T follicular helper cell (primary cell): ENCODE measurements at regions not wholly inside any gene's neighbourhood (a gene's known extent, or its start where the extent isn't known, plus 50 kb on each side); places are given as distances from the start of the nearest gene placed in this dataset.

ENCODE experiments used
- DNase-seq: peaks from one replicate; pipeline ENCODE4 v3.0.0-alpha.2; 2020; ENCODE audit warnings: low read depth

DNA sequence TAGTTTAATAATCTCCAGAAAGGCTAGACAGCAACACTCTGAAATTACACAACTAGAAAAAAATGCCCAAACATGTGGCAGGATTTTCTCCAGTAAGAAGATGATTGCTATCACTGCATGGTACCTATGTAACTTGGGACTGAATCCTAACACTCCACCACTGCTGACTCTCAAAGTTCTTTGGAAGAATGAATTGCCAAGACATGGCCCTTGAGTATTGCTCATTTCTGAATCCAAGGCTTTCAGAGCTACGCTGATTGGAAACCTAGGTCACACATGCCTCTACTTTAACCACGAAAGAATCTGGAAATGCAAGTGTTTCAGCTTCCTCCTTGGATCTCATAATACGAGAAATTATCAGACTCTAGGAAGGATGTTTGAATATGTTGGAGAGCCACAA is 167.5 kb upstream of the CELF2 start:
- DNase-seq = no peak

DNA sequence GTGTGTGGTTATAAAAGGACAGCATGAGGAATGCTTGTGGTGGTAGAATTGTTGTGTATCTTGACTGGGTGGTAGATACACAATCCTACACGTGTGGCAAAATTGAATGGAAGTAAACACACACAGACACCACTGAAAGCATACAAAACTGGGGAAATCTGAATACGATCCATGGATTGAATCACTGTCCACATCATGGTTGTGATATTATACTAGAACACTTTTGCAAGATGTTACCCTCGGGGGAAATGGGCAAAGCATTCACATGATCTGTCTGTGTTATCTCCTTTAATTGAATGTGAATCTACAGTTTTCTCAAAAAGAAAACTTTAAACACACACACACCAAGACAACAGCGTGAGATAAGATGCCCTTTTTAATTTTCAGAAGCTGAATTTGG is 165.2 kb upstream of the CELF2 start:
- DNase-seq = no peak

DNA sequence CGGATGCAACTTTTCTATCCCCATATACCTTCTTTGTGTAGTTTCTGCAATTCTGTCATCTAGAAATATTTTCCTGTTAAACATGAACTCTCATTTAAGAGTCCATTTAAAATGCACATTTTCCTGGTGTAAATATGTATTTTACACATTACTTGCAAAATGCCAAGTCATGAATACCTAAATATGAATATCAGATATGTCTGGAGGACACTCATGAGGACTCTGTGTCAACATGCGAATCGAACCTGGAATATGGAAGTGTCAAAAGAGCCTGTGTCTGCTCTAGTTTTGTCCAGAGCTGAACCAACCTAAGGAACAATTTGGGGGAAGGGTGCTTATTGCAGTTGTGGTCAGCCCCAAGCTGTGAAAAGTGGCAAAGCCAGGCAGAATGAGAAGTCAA is 163.7 kb upstream of the CELF2 start:
- DNase-seq = no peak

DNA sequence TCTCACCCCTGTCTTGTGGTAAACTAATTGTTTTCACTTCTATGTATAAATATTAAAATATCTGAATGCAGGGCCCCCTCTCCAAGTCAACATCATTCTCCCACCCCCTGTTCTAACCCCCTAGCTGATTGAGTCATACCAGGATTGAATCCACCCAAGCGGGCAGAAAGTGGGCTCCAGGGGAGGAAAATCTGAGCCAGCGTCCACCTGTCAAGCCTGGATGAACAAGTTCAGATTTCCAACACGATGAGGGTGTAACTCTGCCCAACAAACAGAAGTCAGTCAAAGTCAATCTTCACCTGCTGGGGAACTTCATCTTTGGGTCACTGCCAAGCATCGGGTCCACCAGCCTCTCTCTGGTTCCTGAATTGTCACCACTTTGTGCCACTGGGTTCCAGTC is 162.9 kb upstream of the CELF2 start:
- DNase-seq = no peak

DNA sequence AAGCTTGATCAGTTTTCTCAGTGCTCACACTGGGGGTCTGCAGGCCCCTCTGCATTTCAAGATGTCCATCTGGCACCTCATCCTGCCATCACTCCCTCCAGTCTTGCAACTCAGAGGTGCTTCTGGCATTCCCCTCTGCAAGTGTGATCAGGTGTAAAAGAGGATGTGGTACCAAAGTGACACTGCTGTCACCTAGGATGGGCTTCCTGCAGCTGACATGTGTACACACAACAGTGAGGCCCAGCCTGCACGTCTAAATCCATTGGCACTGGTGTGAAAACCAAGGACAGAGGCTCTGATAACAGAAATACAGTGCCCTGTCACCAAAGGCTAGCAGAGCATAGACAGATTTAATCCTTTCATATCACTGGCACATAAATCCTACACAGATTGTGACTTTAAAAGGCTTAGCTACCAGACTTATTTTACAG is 162.5 kb upstream of the CELF2 start:
- DNase-seq = no peak

DNA sequence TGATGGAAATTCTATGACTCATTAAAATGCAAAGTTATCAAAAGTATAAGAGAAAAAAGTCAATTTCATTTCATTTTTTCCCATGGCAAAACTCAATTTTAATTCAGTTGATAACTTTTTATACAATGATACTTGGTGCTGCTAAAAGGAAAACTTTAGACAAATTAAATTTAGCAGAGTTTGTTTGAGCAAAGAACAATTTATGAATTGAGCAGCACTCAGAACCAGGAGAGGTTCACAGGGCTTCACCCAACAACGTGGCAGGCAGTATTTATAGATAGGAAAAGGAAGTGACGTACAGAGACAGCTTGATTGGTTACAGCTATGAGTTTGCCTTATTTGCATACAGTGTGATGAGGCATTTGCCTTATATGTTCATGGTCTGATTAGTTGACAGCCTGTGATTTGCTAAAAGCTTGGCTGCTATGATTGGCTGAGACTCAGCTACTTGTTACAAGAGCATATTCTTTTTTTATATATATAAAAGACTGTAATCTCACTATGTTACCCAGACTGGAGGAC is 157.2 kb upstream of the CELF2 start:
- DNase-seq = no peak

DNA sequence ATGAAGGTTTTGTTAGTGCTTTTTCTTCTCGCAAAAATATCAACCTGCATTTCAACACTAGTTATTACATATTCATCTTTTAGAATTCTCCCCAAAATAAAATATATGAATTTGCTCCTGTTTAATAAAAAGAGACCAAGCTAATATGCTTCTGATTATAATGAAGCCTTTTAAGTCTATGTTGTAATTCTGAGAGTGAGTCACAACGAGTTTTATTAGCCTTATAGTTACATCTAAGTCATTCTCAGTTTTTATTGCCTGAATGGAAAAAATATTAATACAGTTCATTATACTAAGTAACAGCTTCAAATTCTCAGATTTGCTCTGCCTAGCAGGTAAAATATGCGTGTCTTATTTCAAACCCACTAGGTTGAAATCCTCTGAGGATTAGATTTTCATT is 152.4 kb upstream of the CELF2 start:
- DNase-seq = no peak

DNA sequence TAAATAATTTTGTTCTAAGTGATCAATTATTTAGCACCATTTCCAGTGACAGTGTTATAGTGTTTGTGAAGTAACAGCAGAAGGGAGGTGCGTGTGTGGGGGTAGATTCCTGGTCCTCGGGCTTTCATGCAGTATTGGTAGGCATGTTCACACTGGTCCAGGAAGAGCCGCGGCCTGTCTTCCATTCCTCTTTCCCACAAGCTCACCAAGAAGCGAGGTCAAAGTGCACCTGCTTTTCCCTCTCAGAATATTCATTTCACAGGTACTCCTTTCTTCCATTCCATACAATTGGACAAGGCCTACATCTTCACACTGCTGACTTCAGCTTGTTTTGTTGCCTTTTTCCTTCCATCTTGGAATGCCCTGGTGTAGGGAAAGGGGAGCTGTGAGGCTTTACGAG is 151.8 kb upstream of the CELF2 start:
- no peak for DNase-seq

DNA sequence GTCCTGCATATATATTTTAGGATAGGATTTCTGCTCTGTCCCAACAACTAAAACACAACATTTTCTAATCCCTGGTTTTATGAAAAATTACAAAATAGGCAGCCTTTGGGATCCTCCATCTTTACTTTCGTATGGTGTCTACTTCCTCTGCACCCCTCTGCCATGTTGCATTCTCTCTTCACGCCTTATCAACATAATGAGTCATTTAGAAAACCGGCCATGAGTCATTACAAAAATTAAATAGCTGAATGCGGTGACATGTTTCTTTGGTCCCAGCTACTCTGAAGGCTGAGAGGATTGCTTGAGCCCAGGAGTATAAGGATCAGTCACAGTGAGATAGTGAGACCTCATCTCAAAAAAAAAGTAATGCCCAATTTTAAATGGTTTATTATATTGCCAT is 148.1 kb upstream of the CELF2 start:
- DNase-seq = no peak

DNA sequence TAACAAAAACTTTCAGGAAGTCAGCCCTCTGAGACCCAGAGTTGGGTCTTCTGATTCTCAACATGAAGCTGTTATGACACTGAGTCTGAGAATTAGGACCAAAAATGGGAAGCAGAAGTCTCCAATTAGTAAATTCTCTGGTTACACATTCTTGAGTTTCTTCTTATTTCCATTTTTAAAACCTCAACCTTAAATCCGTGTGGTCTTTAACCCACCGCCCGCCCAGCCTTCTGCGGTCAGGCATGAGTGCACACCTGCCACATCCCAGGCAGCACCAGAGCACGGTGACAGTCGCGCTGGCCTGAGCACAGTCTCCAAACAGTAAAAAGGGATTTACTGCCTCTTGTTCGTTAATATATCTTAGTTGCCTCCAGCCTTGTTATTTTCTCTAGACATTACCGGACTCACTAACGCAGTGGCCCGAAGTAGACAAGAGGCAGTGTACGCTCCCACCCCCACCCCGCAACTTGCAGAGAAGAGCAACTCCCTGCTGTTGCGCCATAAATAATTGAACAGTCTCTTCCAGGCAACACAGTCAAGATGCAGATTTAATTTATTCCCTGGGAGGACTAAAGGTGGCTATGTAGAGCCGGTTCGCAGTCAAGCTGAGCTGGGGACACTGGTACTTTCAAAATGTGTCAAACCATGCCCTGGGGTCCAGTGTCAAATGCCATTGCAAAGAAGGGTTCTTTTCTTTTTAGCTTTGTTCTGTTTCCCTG is 147.0 kb upstream of the CELF2 start:
- DNase-seq = no peak

DNA sequence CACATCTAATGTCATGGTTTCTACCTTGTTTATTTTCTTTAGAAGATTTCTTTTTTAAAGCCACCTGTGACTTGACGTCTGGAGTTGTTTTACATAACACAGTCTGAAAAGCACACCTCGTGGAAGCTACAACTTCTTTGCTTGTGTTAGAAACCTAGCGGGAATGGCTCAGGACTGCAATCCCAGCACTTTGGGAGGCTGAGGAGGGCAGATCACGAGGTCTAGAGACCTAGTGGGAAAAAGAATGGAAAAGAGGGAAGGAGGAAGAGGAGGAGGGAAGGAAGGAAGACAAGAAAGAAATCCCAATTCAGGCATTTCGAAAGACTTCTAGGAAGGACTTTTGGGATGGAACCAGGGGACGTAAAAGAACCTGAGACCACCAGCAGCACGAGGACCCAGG is 146.3 kb upstream of the CELF2 start:
- no peak for DNase-seq

DNA sequence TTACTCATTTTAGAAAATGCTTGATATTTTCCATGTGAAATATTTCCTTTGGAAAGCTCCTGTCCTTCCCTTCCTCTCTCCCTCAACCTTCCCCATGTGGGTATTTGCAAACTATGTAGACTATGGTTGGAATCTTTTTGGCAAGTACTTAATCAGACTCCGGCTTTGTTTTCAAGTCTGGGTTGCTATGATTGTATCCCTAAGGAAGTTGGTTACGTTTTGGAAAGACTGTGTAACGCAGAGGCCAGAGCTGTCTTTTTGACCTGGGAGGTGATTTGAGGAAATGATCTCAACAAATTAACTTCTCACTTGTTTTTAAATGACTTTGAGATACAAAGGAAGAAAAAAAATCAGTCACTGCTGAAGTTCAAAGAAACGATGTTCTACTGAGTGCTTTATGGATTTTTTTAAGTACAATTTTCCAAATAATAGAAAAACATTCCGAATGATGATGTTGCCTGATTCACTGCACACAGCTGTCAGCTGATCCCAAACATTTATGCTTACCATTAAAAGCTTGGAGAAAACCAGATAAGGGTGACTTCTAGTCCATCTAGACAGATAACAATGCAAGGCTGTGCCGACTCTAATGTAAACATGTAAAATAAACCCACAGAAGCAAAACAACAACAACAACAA is 145.5 kb upstream of the CELF2 start:
- no peak for DNase-seq

DNA sequence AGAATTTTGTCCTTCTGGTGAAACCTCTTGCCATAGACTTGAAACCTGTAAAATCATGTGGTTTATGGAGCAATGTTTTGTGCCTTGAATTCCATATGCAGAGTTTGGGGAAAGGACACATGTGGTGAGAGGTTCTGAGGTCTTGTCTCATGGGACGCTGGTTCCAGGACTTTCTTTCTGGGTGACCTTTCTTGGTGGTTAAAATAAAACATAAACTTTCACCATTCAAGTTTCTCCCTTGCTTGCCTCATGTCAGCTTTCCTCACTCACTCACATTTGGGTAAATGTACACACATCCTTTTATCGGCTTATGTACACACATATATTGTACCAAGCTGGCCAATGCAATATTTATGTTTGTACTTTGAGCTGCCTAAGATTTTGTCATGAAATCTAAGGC is 144.9 kb upstream of the CELF2 start:
- DNase-seq = no peak

DNA sequence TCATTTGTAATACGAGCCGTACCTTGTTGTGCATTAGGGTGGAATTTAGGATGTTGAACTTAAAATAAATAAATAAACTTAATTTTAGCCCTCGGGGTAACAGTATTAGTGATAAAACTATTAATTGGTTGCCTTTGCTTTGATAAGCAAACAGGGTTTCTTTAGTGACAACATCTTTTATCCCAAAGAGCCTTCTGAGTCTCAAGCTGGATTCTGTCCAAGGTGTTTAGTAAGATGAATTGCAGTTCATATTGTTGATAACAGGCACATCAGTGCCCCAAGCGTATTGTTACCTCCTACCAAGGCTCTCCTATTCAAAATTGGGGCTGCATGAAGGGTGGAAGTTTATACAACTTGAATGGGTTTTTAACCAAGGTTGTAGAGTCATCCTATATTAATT is 144.4 kb upstream of the CELF2 start:
- no peak for DNase-seq

DNA sequence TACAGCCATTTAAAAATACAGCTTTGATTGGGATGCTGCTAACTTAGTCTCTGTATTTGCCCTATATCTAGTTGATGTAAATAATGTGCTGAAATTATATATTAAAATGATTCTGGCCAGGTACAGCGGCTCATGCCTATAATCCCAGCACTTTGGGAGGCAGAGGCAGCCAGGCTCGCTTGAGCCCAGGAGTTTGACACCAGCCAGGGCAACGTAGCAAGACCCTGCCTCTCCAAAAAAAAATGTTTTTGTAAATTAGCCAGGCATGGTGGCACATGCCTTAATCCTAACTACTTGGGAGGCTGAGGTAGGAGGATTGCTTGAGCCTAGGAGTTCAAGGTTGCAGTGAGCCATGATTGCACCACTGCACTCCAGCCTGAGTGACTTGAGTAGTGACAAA is 143.8 kb upstream of the CELF2 start:
- no peak for DNase-seq

DNA sequence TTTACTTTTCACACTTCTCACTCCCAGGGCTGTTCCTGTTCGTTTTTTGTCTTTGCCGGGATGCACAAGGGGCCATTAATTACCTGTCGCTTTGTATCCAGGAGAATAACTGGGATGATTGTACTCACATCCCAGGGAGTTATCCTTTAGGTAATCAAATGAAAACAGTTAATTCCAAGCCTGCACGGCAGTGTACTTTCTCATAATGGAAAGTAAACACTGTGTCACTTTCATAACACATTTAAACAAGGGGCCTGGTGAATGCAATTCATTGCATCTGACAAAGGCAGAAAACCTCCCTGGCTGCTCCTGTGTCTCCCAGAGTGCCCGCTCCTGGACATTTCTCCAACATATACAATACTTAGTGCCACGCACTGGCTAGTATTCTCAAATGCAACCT is 138.7 kb upstream of the CELF2 start:
- DNase-seq = no peak

DNA sequence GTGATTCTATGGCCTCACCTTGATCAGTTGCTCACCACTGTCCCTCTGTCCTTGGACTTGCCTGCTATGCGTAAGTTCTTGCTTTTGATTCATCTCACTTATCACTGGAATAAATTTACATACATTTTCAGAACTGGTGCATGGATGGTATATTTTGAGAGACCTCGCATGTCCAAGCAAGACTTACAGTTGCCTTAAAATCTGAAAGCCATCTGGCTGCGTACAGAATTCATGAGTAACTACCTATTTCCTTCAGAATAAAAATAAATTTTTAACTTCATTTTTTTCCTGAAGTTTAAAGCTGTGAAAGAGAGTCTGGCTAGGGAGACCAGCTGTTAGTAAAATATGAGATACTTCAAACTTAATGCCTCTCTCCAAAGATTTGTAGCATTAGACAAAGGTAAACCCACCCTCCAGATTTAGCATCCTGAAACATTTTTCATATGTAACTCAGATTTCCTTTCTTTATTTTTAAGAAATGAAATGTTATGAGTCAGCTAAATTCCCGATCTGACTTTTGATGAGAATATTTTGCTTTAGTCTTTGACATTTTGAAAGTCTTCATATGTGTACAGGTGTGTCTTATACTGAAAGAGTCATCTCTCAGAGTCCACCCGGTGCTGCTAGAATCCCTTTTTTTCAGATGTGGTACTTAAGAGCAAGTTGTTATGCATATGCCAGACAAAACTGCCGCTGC is 136.4 kb upstream of the CELF2 start:
- no peak for DNase-seq

DNA sequence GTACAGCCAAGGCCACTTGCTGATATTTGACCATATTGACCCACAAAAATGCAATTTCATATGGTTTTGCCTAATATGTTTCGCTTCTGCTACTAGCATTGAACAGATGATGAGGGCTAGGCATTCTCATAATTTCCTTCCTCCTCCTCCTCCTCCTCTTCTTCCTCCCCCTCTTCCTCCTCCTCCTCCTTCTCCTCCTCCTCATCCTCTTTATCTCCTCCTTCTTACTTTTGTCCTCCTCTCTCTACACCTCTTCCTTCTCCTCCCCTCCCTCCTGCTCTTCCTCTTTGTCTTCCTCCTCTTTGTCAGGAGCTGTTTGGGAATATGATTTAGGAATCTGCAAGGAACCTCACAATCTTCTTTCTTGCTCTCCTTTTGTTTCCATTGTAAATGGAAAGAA is 133.9 kb upstream of the CELF2 start:
- DNase-seq = no peak

DNA sequence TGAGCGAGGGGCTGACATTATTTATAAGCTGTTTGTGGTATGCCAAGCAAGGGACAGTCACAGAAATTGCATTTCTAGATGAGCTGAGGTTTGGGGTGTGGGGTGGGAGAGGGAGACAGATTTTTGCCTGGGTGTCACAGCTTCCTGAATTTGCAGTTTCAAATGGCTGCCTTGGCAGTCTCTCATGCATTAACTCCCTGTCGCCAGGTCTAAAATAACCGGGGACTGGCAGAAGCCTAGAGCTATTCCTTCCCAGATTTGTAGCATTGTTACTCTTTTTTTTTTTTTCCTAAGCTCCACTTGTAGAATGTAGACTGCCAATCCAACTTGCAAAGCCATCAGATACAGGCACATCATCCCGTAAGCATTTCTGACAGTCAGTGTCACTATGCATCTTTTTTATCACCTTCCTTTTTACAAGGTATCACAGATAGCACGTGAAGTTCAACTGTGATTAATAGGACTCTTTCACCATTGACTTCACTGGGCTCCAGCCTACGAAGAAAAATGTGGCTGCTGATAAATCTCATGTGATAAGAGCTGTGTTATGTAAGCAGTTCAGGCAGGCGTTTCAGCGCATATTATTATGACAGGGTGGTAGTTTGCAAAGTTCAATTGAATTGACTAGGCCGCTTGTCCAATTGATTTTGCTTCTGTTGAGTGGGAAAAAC is 130.7 kb upstream of the CELF2 start:
- no peak for DNase-seq

DNA sequence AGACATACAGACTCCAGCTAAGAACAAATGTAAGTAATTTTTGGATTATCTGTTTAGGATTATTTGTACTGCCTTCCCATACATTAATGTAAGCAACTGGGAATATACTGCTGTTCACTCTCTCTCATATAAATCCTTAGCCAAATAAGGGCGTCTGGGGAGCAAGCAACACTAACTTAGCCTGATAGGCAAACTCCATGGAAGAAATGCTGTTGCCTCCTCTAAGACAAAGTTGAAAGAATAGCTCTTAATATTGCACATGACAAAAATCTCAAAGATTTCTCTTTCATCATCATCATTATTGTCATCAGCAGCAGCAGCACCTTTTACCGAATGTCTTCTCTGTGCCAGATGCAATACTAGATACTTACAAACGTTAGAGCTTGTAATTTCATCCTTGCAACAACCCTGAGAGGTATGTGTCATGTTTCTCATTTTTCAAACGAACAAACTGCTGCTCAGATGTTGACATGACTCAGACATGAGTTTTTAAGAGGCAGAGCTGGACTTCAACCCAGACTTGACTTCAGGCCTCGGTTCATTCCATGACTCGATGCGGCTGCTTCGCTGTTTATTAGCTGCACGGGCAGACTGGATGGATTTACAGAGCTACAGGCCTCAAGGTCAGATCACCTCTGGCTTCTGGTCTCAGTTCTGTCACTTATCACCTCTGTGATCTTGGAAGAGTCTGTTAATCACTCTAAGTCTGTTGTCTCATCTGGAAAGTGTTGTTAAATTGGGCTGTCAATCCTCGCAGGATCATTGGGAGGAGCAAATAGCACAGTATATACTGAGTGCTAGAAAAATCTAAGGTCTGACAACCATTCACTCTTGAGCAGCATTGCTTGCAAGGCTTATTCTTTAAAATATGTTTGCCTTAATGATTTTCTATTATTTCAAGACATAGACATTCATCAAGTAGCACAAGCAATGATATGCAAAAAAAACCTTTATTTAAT is 126.3 kb upstream of the CELF2 start:
- no peak for DNase-seq

DNA sequence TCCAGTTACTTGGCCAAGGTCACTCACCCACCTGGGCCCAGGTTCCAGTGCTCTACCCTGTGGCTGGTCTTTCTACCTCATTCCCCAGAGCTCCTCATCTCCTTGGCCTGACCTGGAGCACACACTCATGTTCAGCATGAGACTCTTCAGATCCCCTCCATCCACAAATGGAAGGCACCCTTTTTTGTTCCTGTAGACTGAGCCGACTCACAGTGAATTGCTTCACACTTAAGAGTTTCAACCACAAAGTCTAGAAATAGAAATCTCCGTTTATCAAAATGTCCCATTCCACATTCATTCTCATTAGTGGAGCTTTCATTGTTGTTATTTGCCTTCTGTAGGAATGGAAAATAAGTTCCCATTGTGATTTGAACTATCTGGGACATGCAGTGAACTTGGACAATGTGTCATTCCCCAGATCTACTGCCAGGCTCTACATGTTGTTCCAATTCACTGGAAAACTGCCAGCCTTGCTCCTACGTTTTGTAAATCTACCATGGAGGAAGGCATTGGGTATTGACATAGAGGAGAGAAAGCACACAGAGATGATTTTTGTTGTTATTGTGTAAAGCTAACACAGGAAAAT is 125.3 kb upstream of the CELF2 start:
- DNase-seq = no peak
